CD4-positive, alpha-beta T cell treated with Interleukin-10 for 1 hour (primary cell): ENCODE measurements at regions not wholly inside any gene's neighbourhood (a gene's known extent, or its start where the extent isn't known, plus 50 kb on each side); places are given as distances from the start of the nearest gene placed in this dataset.

Experiments
- DNase-seq: peaks from one replicate; pipeline ENCODE4 v3.0.0-alpha.2; 2020

DNA sequence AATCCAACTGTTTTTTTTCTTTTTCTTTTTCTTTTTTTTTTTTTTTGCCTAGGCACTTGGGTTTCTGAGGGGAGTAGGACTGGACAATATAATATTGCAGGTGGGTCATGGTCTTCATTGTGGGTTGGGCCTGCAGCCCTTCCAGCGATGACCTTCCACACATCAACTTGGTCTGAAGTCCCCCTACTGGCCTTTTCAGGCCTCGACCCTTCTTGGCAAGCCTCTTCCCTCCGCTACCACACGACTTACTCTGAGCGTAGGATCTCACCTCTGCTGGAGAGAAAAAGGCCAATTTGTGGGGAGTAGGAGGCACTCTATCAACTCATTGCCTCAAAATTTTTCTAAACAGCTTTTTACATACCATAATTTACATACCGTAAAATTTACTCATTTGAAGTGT is 51.1 kb upstream of the GRIK3 start:
- DNase-seq, result no peak

DNA sequence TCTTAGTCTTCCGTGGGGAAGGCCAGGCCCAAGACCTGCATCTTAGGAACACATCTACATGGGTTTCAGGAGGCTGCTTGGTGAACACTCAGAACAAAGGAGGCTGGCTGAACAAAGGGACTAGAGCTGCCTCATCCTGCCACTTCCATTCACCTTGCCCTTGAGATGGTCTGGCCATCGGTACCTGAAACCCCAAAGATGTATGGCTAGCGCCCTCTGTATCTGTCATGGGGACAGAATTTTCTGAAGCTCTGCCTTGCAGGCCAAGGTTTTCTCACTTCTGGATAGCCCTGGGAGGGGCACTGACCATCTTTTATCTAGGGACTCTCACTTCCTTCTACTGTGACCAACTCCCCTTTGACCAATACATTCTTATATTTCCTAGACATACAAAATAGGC is 55.4 kb upstream of the GRIK3 start:
- DNase-seq, result no peak

DNA sequence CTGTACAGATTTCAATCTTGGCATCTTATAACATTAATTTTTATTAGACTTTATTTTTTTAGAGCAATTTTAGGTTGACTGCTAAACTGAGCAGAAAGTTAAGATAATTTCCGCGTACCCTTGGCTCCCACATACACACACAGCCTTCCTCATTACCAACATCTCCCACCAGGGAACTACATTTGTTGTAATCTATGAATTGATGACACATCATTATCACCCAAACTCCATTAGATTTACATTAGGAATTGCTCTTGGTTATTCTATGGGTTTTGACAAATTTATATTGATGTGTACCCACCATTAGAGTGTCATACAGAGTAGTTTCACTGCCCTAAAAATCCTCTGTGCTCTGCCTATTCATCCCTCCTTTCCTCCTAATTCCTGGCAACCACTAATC is 56.4 kb upstream of the GRIK3 start:
- DNase-seq, result no peak

DNA sequence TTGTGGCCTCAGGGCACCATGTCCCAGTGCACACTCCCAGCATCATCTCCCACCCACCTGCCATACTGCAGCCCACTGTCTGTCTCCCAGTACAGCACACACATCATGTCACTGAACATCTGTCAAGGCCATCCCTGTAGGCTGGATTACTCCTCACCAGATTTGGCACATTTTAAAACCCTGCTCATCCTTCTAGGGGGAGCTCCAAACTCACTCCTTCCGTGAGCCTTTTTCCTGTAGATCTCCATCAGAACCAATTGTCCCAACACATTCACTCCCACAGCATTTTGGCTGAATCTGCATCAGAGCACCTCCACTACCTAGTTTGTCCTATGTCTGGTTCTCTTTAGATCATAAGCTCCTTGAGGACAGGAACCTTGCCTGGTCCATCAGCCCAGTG is 58.6 kb upstream of the GRIK3 start:
- DNase-seq, result no peak

DNA sequence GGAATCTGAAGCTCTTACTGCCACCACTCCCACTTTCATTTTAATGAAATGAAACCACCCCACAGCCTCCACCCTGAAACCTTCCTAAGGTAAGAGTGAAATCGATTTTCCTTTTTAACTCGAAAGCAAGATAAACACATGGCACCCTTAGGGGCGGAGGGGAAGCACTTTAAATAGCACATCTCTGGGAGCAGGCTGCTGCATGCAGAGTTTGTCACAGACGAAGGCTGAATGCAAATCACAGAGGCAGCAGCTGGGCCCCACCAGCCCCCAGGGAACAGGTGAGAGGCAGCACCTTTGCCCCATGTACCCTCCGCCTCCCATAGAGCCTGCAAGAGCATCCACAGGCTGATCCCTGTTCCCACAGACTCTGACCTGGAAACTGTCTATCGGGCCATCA is 60.0 kb upstream of the GRIK3 start:
- no peak for DNase-seq

DNA sequence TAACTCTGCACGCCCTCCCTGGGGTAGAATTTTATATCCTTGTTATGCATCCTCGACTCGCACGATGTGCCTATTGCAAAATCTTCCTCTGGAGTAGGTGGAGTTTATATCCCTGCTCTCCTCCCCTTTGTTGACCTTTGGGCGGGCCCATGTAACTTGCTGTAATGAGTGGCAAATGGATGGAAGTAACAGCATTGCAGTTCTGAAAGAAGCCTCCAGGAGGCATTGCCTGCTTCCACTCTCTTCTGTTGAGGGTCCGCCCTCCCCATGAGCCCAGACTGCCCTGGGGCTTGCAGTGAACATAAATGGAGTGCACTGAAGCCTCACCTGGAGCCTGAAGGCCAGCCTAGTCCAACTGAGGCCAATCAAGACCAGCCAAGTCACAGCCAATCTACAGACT is 62.2 kb upstream of the GRIK3 start:
- no peak for DNase-seq

DNA sequence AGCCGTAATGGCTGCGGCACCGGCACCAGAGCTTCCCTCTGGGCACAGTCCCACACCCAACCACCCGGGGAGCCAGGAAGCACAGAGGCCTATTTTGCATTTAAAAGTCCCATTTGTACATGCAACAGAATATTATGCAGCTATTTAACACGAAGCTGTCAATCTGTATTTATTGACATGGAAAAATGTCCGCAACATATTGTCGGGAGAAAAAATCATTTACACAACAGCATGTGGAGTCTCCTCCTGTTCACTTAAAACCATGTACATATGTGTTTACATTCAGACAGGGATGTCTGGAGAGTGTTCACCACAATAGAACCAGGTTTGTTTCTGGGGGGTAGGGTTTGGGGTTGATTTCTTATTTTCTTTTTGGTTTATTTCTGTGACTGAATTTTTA is 63.4 kb upstream of the GRIK3 start:
- DNase-seq, result no peak

DNA sequence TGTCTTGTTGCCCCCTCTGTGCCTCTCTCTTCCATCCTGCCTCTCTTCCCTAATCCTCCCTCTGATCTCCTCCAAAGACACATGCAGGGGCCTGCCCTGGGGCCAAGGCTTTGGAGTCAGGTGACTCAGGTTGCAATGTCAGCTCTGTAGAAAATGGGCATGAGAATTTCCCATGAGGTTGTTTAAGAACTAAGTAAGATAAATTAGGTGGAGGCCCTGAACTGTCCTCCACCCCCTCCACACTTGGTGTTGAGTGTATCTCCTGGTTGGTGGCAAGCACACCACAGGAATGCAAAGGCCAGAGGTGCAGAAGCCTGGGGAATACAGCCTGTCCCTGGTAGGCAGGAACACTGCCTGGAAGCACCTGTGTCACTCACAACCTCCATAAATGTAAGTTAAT is 63.9 kb upstream of the GRIK3 start:
- no peak for DNase-seq

DNA sequence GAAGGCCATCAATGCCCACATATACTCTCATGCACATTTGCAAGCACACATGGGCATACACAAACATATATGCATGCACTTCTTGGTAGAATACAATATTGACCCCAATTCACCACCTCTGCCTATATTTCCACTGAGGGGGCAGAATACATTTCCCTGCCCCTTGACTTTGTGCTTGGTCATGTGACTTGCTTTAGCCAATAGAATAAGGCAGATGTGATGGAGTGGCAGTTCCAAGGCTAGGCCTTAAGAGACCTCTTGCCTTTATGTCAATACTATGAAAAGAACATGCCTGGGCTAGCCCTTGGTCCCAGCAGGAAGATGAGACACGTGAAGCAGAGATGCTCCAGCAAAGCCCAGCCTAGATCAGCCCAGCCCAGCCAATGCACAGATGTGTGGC is 66.0 kb upstream of the GRIK3 start:
- DNase-seq, result no peak

DNA sequence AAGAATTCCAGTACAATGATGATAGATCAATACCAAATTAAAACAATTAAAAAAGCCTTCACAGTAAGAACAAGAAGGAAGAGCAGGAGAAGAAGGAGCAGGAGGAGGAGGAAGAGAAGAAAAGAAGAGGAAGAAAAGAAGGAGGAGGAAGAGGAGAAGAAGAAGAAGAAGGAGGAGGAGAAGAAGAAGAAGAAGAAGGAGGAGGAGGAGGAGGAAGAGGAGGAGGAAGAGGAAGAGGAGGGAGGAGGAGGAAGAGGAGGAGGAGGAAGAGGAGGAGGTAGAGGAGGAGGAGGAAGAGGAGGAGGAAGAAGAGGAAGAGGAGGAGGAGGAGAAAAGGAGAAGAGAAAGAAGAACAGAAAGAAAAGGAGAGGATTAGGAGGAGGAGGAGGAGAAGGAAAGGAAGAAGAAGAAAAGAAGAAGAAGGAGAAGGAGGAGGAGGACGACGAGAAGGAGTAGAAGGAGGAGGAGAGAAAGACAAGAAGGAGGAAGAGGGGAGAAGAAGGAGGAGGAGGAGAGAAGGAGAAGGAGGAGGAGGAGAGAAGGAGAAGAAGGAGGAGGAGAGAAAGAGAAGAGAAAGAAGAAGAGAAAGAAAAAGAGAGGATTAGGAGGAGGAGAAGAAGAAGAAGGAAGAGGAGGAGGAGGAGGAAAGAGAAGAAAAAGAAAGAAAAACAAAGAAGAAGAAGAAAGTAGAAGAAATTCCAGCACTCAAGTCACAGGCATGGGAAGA is 68.5 kb upstream of the GRIK3 start:
- no peak for DNase-seq

DNA sequence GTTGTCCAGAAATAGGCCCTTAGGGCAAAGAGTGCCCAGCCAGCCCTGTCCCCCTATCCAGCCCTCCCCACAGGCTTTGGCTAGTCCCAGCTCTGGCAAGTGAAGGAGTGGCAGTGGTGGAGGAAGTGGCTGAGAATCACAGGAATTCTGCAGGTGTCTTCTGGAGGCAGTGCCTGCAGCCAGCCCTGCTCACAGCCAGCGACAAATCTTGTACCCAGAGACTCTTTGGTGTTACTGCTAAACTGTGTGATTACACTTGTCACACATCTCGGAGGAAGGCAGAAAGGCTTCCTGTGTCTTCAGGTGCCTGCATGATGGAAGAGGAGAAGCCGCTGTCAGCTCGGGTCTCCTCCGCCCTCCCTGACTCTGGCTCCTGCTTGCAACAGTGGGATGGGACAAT is 71.6 kb upstream of the GRIK3 start:
- no peak for DNase-seq

DNA sequence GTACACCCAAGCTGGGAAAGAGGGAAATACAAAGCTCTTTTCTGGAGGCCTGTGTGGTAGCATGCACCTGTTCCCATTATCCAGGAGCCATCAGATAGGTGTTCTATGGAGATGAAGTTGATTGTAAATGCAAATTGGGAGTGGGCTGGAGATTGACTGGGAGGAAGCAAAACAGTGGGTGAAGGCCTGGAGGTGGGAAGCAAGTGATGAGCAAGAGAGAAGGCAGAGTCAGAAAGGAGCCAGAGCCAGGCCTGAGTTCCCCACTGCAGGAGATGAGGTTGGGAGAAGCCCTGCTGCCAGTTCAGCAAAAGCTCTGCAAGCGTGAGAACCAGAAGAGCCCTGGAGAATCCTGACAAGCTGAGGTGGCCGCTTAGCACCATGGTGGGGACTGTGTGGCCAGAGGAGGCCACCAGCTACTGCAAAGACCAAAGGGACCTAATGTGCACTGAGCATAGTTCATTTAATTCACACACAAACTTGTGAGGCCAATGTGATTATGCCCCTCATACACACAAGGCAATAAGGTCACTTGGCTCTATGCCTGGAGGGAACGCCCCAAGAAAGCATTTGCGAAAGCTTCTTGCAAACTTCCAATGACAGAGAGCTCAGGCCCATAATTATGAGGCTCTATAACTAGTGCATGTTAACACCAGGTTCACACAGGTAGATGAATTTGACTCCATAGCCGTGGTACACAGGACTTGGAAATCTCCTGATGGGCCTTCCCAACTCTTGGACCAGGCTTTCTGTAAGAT is 73.0 kb upstream of the GRIK3 start:
- no peak for DNase-seq

DNA sequence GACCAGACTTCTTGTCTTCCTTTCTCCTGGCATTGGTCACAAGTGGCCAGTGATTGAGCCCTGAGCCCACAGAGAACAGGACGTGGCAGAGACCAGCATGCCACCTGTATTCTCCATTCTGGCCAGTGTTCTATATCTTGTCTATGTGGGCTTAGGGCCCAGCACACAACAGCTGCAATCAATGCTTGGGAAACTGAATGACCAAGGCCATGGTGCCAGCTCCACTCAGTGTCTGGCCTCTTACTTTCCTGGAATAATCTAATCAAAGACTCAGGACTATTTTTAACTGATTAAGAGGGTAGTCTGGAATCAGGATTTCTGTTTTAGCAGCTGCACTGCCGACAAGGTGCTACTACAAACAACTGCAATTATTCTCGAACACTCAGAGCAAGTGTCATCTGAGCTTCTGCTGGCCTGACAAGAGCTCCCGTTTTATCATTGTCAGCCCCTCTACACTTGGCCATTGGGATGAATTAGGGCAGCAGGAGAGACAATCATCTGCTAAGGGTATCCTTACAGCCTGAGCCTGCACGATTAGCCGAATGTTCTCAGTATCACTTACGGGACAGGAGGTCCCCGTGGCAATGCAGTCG is 74.4 kb upstream of the GRIK3 start:
- DNase-seq, result no peak

DNA sequence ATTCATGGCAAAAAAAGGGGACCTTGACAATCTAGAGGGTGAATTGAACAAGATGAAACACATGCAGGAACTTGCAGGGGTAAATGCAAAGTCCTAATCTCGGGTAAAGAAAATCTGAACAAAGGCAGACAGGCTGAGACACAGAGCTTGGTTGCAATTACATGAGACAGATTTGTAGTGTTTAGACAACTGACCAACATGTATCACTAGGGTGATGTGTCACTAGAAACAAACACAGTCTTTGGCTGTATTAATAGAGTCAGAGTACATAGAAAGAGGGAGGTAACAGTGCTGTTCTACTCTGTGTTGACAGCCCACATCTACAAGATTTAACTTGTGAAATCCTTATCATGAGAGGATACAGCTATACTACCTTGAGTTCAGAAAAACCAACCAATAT is 78.1 kb upstream of the GRIK3 start:
- DNase-seq, result no peak

DNA sequence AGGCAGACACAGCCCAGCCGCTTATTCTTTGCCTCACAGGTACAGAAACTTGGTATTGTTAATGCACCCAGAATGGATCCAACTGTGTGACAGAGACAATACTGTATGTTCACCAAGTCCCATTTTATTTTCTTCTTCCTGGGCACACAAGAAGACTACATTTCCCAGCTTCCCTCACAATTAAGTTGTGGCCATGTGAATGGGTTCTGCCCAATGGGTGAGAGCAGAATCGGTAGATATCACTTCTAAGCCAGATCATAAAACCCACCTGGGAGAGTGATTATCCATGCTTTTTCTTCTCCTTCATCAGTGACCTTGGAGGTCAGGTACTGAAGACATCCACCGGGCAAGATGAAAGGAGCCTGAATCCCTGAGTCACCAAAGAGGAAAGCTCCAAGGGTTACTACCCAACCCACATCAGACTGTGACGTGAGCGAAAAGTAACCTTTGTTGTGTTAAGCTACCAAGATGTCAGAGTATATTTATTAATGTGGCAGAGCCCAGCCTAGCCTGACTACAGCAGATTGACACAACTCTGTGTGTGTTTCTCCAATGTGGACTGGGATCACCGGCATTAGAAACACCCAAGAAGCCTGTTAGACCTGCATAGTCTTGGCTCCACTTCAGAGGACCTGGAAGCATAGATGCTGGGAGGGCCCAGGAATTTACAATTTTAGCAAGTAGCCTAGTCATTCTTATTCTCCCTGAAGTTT is 79.1 kb upstream of the GRIK3 start:
- no peak for DNase-seq

DNA sequence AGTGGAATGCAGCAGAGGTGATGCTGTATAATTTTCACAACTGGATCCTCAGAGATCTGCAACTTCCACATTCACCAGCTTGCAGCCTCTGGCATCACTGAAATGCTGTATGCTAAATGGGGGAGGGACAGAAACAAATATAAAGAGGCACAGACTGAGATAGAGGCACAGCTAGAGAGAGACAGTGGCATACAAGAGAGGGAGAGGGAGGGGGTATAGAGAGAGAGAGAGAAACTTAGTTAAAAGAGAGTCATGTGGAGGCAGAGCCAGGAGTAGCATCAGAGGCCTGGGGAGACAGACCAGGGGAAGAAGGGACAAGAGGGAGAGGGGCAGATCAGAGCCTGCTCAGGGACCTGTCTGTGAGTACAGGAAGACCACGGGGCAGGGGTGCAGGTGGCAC is 84.5 kb upstream of the GRIK3 start:
- no peak for DNase-seq

DNA sequence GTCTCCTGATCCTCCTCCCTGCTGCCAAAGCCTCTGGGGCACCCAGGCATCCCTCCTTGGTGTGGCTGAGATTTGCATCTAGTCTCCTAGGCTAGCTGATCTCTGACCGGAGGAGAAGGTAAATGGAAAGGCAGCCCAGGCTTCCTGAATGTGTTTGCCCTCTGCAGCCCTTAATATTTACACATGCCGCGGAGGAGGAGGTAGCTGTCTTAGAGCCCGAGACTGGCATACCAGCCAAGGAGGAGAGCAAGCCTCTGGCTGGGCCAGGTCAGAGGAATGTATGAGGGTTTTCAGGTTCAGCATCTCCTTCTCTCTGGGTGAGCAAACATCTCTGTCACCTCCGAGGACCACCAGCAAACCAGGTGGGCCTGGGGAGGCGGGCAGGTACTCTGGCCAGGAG is 86.0 kb upstream of the GRIK3 start:
- no peak for DNase-seq

DNA sequence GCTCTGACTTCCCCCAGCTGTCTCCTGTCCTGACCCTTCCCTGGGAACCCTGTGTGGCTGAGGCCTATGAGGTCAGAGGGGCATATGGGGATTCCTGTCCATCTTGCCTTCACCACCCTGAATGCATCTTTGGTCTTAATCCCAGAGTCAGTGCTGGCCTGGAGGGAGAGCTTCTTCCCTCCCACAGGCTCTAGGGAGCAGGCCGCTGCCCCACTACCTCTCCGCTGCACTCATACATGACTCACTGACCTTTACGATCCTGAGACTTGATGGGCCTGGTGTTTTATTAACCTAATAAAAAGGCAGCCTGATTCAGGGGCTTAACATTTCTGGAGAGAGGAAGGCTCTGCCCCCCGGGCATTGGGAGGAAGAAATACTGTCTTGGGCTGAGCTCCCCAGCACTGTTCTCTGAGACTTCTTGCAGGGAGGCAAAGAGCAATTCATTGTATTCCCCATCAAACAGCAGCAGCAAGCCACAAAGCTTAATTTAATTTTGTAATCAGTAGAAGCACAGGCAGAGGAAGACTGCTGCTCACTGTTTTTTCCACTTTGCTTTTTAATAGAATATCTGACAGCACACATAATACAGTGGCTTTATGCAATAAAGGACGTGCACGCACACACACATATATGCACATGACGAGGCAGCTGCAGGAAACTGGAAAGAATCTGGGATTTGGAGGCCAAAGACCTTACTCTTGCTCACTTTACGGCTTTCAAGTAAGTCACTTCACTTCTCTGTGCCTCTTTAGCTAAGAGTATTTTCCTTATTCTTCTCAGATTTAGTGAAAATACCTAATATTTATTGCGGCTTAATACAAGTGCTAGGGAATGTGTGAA is 89.2 kb upstream of the GRIK3 start:
- no peak for DNase-seq

DNA sequence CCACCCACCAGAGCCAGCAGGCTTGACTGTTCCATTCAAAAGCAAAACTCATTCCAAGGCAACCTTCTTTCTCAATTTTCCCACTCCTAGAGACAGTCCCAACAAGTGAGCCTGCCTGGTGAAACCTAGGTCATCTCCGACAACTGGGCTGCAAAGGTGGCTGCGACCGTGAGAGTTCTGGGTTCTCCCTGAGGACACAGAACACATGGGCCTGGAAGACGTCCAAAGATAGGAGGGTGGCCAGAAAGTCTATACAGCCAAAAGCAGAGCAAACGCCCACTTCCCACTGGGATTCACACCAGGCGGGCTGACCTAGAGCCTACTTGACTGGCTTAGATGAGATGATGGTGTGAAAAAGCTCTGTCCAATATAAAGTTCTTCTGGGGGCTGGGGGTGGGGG is 90.2 kb upstream of the GRIK3 start:
- DNase-seq, result no peak

DNA sequence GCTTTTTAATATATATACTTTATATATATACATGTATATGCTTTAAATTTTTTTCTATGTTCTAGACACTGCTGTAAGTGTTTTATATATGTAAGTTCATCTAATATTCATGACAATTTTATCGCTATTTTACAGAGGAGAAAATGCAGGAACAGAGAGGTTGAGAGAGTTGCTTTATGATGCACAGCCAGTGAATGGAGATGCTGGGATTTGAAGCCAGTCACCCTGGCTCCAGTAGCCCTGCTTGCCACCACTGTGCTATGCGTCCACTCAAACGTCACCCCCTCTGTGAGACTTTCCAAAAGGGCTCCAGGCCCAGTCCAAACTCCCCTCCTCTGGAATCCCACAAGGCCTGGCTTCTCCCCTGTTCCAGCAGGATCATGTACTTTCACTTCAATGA is 91.0 kb upstream of the GRIK3 start:
- DNase-seq, result no peak

DNA sequence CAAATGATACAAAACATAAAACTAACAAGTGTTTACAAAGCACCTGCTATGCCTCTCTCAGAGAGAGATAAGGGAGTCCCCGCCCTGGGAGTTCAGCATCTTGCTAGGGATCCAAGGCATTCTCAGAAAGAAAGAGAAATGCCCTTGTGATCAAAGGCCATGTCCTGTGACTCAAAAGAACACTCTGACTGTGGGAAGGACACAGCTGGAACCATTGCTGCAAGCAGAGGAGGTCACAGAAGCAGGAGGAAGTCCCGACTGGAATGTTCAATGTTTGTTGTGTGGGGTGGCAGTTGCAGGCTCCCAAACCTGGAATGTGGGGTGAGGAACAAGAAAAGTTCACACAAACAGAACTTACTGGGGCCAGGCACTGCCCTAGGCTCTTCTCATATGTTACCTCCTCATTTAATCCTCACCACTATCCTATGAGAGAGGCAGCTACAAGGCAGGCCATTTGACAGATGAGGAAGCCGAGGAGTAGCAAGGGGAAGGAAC is 93.0 kb upstream of the GRIK3 start:
- DNase-seq, result no peak

DNA sequence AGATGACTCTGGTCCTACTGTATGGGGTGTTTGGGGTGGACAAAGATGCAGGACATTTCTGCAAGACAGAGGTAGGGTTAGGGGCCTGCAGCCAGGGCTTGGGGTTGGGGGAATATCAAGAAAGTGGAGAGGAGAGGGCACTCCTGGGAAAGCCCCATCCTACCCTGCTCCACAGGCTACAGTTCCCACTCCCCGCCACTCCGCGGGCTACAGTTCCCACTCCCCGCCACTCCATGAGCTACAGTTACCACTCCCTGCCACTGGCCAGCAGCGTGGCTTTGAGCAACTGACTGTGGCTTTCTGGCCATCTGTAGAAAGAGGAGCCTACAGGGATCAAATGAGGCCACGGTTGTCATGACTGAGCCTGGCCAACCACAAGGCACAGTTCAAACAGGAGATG is 93.8 kb upstream of the GRIK3 start:
- DNase-seq, result no peak
